ENCODE measurements at regions not wholly inside any gene's neighbourhood (a gene's known extent, or its start where the extent isn't known, plus 50 kb on each side); places are given as distances from the start of the nearest gene placed in this dataset.

DNA sequence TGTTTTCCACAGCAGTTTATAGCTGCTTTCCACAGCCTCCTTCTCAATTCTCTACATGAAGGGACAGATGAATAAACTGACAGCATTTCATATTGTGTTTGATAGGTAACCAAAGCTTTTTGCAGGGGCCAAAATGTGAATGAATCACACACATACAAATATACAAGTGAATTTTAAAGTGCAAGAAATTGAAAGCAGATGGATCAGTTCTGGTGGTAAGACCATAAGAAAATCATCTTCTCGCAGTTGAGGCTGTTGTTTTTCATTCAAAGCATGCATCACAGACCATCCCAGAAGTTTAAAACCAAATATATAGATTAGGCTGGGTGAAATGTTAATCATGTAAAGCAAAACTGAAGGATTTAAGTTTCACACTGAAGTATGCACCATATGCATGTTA lies 1569.4 kb downstream of the PCDH9 start:
- DNase-seq, result no peak

DNA sequence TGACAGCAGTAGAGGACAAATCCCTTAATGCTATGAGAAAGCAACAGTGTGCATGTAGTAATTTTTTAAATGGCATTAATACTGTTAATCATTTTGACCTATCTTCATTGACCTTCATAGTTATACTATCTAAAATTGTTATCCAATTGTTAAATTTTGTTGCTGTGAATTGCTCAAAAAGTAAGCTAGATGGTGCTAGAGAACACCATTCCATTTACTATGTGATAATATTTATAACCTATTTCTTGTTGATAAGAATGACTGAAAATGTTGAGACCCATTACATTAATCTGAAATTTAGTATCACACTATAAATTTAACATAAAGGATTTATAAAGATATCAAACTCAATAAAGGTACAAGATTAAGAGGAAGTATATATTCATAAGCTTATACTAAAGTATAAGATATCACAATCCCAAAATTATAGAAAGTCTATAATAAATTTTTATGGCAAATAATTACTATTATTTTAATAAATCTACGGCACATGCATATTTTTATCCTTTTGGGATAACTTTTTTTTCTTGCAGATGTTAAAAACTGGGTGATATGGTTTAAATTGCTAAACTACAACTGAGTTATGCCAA lies 1573.3 kb downstream of the PCDH9 start:
- no peak for DNase-seq

- no peak for DNase-seq
Measured at GRCh38 chr13:65653613-65654012, 1576.5 kb downstream of the PCDH9 start.

DNA sequence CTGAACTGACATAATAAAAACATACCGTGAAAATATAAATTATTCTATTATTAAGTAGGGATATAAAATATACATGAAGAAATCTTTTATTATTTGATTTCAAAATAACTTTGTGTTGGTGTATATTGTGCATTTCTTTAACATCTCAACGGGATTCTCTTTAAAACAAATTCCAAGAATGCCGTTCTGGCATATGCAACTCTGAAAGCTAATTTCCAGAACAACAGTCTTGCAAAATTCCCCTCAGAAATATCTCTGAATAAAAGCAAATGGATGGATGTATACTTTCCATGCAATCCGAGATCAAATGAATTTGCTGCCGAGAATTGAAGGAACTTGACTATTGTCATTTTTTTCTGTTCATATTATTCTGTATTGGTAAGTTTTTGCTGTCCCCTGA lies 1579.8 kb downstream of the PCDH9 start:
- DNase-seq, result no peak

- DNase-seq, result no peak
Measured at GRCh38 chr13:65642996-65643395, 1587.1 kb downstream of the PCDH9 start.

GRCh38 chr13:65642301-65642700 lies 1587.8 kb downstream of the PCDH9 start:
- DNase-seq, result no peak

DNA sequence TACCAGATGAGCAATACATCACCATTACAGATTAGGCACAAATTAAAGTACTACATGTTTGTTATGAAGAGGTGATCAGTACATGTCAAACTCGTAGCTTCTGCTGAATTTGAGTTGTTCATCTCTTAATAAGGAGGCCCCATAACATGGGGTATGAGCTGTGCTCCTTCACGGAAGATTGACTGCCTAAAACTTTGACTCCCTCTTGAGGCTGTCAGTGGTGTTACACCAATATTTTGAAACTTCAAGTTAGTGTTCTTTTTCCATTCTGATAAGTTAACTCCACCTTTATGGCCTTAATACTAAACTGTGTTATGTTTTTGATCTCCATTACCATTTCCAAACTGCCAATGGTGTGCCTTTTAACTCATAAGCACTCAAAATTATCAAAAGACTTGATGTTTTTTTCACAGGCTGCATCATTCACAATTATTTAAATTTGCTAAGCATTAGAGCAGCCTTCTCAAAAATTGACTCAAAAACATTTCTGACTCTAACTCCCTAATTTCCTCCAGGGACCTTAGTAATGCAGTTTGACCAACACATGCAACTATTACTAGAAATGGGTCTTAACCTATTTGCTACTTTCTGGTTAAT lies 1591.5 kb downstream of the PCDH9 start:
- no peak for DNase-seq

- no peak for DNase-seq
Measured at GRCh38 chr13:65633806-65634205, 1596.3 kb downstream of the PCDH9 start.

DNA sequence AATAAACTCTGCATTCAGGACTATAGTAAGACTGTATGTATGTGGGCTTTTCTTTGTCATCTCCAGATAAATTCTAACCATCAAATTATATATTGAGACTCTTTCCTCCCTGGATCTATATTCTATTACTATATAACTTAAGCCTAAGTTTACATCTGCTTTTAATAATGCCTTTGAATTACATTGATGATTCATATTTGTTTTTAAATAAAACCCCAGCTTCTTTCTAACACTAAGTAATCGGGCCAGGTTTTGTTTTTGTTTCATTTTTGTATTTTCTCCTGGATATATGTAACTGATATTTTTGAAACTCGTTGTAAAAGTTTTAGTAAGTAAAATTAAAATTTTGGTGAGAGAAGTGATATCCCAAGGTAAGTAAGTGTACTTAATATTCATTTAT lies 1599.1 kb downstream of the PCDH9 start:
- no peak for DNase-seq

DNA sequence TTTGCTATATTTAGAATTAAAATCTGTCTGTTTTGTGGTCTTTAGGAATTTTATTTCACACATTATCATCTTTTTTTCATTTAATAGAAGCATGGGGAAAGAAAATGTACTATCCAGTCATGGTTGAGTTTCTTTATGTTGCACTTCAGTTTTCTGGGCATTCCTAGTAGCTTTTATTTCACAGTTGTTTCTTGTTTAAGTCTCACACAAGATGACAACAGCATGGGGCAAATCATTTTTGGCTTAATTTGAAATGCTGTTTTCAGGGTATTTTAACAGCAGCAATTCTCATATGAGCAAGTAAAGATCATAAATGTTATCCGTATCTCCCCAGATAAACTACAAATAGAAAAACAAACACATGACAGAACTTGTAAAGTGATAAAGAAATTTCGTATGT lies 1600.2 kb downstream of the PCDH9 start:
- no peak for DNase-seq

DNA sequence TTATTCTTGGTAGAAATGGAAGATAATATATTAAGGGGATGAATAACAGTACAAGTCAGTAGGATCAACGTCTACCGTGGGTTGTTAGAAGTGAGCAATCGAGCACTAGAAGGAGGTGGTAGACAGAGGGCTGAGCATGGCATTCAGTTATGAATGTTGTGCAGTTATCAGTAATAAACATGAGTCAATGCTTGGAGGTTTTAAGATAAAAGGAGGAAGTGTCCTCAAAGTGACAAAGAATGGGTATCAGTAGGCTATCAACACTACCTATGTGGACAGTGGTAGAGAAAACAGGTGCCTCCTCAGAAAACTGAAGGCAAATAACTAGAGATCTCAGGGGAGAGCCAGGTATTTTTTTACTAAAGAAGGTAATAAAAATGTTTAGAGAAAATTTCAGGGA lies 1607.0 kb downstream of the PCDH9 start:
- DNase-seq, result no peak

DNA sequence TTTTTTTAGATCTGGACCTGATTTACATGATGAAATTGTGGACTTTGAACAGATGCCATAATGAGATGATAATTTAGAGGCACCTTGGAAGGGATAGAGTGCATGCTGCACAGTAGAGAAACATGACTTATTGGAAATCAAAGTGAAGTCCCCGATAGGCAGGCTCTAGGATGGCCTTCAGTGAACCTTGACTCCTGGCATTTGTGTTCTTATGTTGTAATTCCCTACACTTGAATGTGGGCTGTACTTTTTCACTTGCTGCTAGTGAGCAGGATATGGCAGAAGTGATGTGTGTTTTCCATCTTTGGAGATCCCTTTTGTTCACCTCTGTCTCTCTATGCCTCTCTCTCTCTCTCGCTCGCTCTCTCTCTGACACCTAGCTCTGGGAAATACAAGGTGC lies 1614.6 kb downstream of the PCDH9 start:
- DNase-seq, result no peak

DNA sequence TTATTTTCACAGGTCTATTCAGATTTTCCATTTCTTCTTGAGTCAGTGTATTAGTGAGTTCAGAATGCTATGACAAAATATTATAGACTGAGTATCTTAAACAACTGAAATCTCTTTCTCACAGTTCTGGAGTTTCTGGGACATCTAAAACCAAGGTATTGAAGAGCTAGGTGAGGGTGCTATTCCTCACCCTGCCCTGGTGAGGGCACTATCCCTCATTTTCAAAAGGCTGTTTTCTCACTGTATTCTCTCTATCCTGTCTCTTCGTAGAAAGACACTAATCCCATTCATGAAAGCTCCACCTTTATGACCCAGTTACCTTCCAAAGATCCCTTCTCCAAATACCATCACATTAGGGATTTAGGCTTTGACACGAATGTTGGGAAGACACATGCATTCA lies 1617.1 kb downstream of the PCDH9 start:
- no peak for DNase-seq

DNA sequence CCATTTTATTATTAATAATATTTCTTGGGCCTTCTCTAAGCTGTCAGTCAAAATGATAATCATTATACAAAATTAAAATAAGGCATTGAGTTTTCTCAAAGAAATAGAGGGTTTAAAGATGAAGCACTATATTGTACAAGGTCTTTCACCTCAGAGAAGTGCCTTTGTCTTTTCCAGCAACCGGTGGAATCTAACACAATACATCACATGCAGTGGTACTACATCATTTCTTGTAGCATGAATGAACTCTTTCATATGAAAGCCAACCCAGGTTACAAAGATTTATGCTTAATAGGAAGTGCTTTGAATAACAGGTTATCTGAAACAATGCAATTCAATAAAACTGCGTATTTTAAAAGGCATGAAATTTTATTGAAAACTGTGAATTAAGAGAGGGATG lies 1620.8 kb downstream of the PCDH9 start:
- no peak for DNase-seq

DNA sequence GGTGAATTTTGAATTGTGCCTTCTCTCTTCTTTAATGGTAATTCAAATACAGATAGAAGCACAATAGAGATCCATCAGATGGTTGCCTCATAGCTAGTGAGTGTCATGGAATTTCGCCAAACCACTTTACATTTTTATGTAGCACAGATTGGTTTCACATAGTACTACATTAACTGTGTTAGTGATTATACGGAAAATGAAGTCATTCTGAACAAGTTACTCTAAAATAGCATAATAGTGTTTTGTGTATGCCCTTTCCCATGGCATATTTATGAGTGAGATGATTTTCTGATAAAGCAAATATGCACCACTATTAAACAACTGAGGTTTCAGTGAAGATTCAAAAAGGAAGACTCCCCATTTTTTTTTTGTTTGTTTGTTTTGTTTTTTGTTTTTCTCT lies 1623.5 kb downstream of the PCDH9 start:
- DNase-seq, result no peak

DNA sequence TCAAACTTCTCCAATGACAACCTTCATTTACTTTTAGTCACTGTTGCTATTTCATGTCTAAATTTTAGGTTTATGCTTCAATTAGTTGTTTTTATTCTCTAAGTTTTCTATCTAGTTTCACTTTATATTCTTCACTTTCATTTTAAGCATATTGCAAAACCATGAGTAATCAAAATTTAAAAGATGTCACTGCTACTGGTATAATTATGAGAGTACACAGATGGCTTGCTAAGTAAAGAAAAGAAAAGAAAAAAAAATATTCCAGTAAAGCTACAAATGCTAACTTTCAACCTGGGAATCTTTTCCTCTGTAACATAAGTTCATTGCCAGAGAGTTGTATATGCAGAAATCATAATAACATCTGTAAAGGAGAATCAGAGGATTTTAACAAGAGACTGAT lies 1624.7 kb downstream of the PCDH9 start:
- no peak for DNase-seq

DNA sequence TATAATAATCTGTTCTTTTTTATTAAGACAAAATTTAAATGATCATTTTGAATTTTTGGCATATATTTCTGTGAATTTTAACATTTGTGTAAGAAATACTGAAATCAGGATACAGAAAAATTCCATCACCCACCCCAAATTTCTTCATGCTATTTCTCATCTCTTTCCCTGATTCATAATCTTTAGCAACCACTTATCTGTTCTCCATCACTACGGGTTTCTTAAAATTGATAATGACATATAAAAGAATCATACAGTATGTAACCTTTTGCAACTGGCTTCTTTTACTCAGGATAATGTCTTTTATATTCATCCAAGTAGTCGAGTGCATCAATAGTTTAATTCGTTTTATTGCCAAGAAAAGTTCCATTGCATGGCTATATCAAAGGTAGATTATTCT lies 1627.0 kb downstream of the PCDH9 start:
- no peak for DNase-seq

DNA sequence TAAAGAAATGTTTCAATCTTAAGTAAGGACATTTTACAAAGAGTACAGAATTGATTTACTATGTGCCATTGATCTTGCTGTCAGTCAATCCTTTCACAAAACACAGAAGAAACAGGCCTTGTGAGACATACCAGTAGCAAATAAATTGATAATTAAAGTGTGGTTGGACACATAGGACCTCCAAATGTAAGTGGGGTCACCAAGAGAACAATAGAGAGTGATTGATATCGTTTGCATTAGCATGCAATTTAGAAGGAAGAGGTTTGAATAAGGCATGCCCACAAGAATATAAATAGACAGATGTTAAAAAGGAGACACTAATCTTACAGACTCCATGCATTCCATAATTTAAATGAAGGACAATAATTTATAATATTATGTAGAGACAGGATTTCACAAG lies 1628.3 kb downstream of the PCDH9 start:
- no peak for DNase-seq

DNA sequence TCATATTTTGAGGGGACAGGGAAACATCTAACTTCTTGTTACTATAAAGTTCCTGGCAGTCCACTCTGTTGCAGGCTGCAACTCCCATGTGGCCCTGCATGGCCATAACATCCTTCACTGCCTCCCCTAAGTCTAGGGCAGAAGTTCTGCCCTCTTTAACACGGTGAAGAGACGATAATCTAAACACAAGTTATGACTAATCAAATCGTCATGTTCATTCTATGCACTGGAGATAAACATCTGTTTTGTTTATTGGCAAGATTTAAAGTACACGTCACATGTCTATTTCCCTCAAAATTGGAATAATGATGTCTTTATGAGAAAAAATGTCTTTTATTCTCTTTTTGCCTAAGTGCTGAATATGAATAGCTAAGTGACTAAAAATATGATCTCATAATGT lies 1629.4 kb downstream of the PCDH9 start:
- no peak for DNase-seq

DNA sequence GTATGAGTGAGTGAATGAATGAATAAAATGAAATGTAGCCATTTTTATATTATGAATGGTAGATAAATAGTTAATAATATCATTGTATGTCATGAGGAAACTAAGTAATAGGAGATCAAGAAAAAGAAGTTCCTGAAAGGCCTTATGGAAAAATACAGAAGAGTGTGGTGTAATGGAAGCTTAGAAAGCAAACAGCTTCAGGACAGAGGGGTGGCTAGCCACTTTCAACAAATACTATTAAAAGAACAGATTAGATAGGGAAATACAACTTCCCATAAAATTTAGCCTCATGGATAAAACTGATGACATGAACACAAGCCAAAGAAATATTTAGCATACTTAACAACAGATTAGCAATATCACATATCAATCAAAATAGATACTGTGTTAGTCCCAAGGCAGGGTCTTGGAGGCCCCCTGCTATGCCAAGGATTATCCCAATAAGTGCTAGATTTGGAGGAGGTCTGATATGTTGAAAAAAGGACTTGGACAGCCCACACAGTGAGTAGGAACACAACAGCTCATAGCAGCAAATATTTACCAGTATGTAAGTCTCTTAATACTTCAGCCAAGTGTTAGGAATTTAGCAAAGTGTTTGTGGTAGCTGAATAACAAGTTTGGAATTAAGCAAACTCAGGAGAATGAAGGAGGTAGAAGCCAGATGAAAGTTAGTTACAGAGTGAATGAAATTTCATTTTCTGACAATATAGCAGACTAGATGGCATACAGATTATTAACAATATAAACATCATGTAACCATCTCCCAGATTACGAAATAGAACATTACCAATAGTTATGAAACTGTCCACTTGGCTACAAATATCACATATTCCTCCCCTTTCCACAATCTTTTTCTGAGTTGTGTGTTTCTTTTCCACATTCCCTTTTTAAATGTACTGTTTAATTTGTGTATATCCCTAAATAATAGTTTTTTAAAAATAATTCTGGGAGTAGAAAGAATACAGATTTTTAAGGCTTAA lies 1632.0 kb downstream of the PCDH9 start:
- no peak for DNase-seq

DNA sequence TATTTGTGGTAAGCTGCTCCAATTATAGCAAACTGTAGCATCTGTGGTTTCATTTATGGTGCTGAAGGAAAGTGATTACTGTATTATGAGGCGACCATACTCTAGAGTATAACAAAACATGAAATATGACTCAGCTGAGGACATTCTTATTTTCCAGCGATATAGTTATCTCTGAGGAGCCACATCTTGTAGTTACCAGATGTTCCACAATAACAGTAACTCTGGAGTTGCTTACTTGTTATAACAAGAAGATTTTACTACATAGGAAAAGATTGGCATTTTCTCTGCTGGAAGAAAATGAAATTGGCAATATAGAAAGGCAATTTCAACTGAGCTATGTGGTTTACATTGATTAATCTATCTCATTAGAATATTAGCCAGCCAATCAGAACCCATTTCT lies 1634.2 kb downstream of the PCDH9 start:
- no peak for DNase-seq

DNA sequence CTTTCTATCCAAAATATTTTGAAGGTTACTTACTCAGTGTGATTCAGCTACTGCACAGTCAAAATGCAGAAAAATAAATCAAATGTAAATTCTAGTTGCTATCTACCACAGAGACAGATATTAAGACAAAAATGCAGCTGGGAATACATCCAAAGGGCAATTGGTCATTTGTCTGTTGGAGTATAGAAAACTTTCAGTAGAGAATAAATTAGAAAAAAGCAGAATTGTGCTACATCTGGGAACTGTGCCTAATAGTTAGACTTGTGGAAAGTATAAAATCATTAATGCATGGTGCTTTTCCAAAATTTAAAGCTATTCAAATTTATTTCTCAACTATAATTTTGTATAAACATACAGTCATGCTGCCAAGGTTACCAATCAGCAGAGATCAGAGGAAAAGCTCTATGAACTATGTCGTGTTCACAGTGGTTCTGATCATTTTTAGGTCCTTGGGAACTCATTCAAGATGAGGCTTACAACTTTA lies 1635.8 kb downstream of the PCDH9 start:
- no peak for DNase-seq

- DNase-seq, result no peak
Measured at GRCh38 chr13:65593298-65593874, 1636.8 kb downstream of the PCDH9 start.

DNA sequence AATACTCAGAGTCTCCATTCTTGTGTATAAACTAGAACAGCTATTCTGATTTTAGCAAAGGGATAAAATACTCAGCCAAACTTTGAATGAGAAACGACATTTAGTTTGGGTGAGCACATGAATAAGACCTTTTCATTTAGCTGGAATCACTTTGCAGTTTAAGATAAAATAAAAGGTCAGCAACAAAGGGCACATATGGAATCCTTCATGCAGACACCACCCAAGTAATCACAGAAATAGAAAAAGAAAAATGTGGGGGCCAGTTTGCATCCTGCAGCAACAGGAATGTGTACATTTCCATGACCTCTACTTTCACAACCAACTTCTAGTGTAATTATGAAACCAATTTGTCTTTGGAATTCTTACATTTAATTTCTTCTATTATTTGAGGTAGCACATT lies 1637.4 kb downstream of the PCDH9 start:
- no peak for DNase-seq

Data from stimulated activated CD4-positive, alpha-beta T cell treated with anti-CD3 and anti-CD28 coated beads, Interleukin-4, amount 100 ng/mL, for 24 hours (primary cell).